Stimulated activated naive B cell treated with anti-CD40 and anti-IgM and Interleukin-4, amounts not matched to agents 10 μg/mL and 1 μg/mL and 100 μg/mL, for 72 hours (primary cell): ENCODE measurements at regions not wholly inside any gene's neighbourhood (a gene's known extent, or its start where the extent isn't known, plus 50 kb on each side); places are given as distances from the start of the nearest gene placed in this dataset.

Source experiments
- ATAC-seq, 2 donors: fragments of 150-1000 bp; cut with Tn5 transposase; replicated peaks; 2 replicates each; pipeline ENCODE4 v1.10.0; 2021; ENCODE audit warnings: moderate library complexity in 1 of 2
- DNase-seq: peaks from one replicate; pipeline ENCODE4 v3.0.0; 2021
- H3K27ac Mint-ChIP-seq: one replicate; pipeline ENCODE4 v1.8.0; 2022; ENCODE audit warnings: mild to moderate bottlenecking, mixed read lengths
- H3K27me3 Mint-ChIP-seq, 2 donors: one replicate each; pipeline ENCODE4 v1.8.0; 2022; ENCODE audit warnings: mixed read lengths in 2 of 2
- H3K36me3 Mint-ChIP-seq, 2 donors: one replicate each; pipeline ENCODE4 v1.8.0; 2022; ENCODE audit warnings: mixed read lengths in 2 of 2, mild to moderate bottlenecking in 1 of 2
- H3K4me1 Mint-ChIP-seq, 2 donors: one replicate each; pipeline ENCODE4 v1.8.0; 2022; ENCODE audit warnings: mixed read lengths in 2 of 2, mild to moderate bottlenecking in 1 of 2
- H3K4me3 Mint-ChIP-seq, 2 donors: one replicate each; pipeline ENCODE4 v1.8.0; 2022; ENCODE audit warnings: mild to moderate bottlenecking in 2 of 2, mixed read lengths in 2 of 2, moderate library complexity in 1 of 2
- H3K9me3 Mint-ChIP-seq, 2 donors: one replicate each; pipeline ENCODE4 v1.8.0; 2022; ENCODE audit warnings: mixed read lengths in 2 of 2, mild to moderate bottlenecking in 1 of 2

DNA sequence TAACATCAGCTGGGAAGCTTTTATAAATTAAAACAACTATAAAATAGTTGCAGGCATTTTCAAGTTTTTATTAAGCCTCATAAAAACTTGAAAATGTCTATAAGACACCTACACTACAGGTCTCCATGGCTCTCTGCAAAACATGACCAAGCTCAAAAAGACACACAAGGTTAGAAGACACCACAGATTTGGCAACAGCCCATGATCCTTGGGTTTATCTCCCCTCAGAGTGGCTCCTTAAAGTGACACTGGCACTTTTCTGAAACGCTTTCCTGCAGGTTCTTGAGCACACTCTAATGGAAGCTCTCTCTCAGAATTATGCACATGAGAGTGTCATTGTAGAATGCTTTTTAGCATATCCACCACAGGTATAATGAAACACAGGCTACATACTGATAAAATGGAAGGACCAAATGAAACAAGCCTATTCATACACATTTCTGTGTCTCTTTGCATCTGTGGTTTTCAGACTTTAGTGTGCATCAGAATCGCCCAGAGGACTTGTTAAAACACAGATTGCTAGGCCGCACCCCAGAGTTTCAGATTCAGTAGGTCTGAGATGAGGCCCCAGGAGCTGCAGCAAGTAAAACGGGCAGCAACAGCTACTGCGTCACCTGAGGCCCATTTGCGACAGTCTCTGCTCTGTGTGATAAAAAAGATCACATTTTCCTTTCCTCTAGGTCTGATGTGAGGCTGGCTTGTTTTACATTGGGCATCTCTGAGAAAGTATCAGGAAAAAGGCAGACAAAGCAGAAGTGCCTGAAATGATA lies 75.0 kb upstream of the WSB1 start:
- no peaks in the 10 kb centered on the region for H3K27me3 Mint-ChIP-seq
- peaks cover 13 to 15% of the 10 kb centered on the region in 2 donors for H3K9me3 Mint-ChIP-seq
- DNase-seq (no peak), ATAC-seq (peak in 1 of 2 donors; percentile 12)
- peaks cover 9 to 25% of the 10 kb centered on the region in 2 donors for H3K36me3 Mint-ChIP-seq
- H3K27ac Mint-ChIP-seq: peak overlapping the region; percentile 100
- peaks cover 28 to 44% of the 10 kb centered on the region in 2 donors for H3K4me1 Mint-ChIP-seq
- no peak overlapping the region for H3K4me3 Mint-ChIP-seq

DNA sequence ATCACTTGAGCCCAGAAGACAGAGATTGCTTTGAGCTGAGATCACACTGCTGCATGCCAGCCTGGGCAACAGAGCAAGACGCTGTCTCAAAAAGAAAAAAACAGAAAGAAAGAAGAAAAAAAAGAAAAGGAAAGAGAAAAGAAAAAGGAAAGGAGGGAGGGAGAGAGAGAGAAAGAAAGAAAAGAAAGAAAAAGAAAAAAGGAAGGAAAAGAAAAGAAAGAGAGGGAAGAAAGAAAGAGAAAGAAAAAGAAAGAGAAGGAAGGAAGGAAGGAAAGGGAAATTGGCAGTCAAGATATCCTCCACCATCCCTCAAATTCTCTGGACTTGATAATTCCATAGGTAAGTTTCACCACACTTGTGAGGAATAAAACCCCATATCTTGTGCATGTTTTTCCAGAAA lies 71.4 kb upstream of the WSB1 start:
- Mint-ChIP-seq H3K27me3 (no peaks in the 10 kb centered on the region), H3K9me3 (peaks cover 2 to 7% of the 10 kb centered on the region in 2 donors), H3K27ac (no peak overlapping the region), H3K36me3 (peaks cover 1 to 10% of the 10 kb centered on the region in 2 donors), H3K4me1 (peaks cover 12 to 18% of the 10 kb centered on the region in 2 donors), H3K4me3 (no peak overlapping the region)
- no peak for ATAC-seq
- no peak for DNase-seq

DNA sequence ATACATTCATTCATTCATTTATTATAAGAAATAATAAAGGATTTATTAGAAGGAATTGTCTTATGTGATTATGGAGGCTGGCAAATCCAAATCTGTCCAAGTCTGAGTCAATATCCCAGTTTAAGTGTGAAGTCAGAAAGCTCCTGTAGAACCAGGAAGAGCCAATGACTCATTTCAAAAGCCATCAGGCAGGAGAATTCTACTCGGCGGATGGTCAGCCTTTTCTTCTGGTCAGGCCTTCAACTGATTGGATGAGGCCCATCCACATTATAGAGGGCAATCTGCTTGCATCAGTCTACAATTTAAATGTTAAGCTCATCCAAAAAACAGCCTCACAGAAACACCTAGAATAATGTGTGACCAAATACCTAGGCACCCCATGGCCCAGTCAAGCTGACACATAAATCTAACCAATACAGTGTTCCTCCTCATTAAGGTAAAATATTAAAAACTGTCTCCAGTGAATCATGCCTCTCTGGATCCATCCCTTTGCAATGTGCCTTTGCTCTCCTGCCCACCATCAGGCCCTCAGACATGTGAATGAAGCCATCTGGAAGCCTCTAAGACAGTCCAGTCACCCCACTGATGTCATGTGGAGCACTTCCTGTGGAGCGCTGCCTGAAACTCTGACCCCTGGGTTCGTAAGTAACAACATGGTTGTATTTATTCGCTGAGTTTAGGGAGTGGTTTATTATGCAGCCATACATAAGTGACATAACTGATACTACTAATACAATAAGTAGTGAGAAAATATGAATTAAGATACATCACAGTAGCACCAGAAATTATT lies 69.2 kb upstream of the WSB1 start:
- H3K27ac Mint-ChIP-seq: no peak overlapping the region
- H3K36me3 Mint-ChIP-seq: peaks cover 0 to 3% of the 10 kb centered on the region in 2 donors

DNA sequence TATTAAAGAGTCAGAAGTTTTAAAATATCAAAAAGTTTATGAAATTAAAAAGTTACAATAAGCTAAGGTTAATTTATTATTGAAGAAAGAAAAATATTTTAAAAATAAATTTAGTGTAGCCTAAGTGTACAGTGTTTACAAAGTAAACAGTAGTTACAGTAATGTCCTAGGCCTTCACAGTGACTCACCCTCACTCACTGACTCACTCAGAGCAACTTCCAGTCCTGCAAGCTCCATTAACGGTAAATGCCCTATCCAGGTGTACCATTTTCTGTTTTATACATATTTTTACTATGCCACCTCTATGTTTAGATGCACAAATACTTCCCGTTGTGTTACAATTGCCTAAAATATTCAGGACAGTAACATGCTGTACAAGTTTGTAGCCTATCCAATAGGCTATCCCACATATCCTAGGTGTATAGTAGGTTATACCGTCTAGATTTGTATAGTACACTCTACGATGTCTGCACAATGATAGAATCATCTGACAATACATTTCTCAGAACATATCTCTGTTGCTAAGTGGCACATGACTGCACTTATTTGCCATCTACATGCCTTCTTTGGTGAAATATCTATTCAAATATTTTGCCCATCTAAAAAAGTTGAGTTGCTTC lies 67.2 kb upstream of the WSB1 start:
- DNase-seq: no peak
- H3K4me3 Mint-ChIP-seq: no peak overlapping the region
- no peaks in the 10 kb centered on the region for H3K27me3 Mint-ChIP-seq
- H3K36me3 Mint-ChIP-seq: peaks cover 0 to 3% of the 10 kb centered on the region in 2 donors
- peaks cover 2 to 4% of the 10 kb centered on the region in 2 donors for H3K9me3 Mint-ChIP-seq
- H3K27ac Mint-ChIP-seq: no peak overlapping the region
- peaks cover 0 to under 1% of the 10 kb centered on the region in 2 donors for H3K4me1 Mint-ChIP-seq
- no peak for ATAC-seq

More for the DNA sequence above, 69.2 kb upstream of the WSB1 start:
- no peaks in the 10 kb centered on the region for H3K27me3 Mint-ChIP-seq
- H3K9me3 Mint-ChIP-seq: peaks cover 2 to 4% of the 10 kb centered on the region in 2 donors
- no peak overlapping the region for H3K4me3 Mint-ChIP-seq
- DNase-seq (no peak), ATAC-seq (no peak)
- no peaks in the 10 kb centered on the region for H3K4me1 Mint-ChIP-seq

DNA sequence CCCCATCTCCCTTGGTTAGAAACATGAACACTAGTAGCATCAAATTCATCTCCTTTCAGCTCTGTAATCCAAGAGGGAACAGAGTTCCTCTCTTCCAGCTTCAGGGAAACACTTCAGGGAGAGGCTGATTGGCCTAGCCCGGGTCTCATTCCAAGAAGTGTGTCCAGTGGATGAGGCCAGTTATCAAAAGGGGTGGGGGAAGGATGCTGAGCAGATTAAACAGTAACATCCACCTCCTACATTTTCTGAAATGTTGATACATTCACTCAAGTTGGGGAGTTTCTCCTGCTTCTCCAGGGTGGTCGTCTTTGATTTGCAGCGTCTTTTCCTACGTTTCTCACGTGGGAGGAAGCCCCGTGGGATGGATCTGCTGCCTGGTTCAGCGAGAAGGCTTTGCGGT lies 62.9 kb upstream of the WSB1 start:
- Mint-ChIP-seq H3K9me3 (peaks cover 5 to 7% of the 10 kb centered on the region in 2 donors), H3K27me3 (no peaks in the 10 kb centered on the region), H3K27ac (no peak overlapping the region), H3K36me3 (peaks cover 0 to 4% of the 10 kb centered on the region in 2 donors), H3K4me3 (no peak overlapping the region), H3K4me1 (peaks cover 12 to 13% of the 10 kb centered on the region in 2 donors)
- ATAC-seq (no peak), DNase-seq (no peak)

DNA sequence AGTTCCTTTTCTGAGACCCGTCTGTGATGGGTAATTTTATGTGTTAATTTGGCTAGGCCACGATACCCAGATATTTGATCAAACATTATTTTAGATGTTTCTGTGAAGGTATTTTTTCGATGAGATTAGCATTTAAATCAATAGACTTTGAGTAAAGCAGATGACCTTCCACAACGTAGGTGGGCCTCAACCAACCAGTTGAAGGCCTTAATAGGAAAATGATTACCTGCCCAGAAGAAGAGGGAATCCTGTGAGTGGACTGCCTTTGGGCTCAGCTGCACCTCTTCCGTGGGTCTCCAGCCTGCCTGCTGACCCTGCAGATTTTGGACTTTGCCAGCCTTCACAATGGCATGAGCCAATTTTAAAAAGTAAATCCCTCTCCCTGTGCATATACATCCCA lies 61.6 kb upstream of the WSB1 start:
- H3K27me3 Mint-ChIP-seq: no peaks in the 10 kb centered on the region

DNA sequence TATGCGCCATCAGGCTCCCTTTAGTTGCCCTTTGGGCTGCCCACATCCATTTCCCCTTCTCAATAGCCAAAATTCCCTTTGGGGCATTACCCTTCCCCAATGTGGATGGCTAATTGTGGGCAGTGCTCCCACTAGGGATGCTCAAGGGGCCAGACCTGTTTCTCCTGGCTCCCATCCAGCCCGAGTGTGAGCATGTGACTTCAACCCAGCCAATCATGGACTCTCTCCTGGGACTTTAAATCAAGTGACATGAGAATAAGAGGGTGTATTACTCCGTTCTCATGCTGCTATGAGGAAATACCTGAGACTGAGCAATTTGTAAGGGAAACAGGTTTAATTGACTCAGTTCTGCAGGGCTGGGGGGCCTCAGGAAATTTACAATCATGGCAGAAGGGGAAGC lies 60.9 kb upstream of the WSB1 start:
- Mint-ChIP-seq H3K27me3 (no peaks in the 10 kb centered on the region), H3K4me3 (peak overlapping the region in 1 of 2 donors; percentile 50), H3K4me1 (peaks cover 13 to 24% of the 10 kb centered on the region in 2 donors), H3K9me3 (peaks cover 5 to 7% of the 10 kb centered on the region in 2 donors), H3K27ac (peak overlapping the region; percentile 16), H3K36me3 (peaks cover 0 to 4% of the 10 kb centered on the region in 2 donors)
- DNase-seq (no peak), ATAC-seq (peak in 1 of 2 donors; percentile 19)

More for the DNA sequence above, 61.6 kb upstream of the WSB1 start:
- DNase-seq: no peak
- Mint-ChIP-seq H3K27ac (no peak overlapping the region), H3K4me3 (no peak overlapping the region), H3K9me3 (peaks cover 5 to 7% of the 10 kb centered on the region in 2 donors), H3K4me1 (peaks cover 12 to 20% of the 10 kb centered on the region in 2 donors), H3K36me3 (peaks cover 0 to 4% of the 10 kb centered on the region in 2 donors)
- no peak for ATAC-seq

DNA sequence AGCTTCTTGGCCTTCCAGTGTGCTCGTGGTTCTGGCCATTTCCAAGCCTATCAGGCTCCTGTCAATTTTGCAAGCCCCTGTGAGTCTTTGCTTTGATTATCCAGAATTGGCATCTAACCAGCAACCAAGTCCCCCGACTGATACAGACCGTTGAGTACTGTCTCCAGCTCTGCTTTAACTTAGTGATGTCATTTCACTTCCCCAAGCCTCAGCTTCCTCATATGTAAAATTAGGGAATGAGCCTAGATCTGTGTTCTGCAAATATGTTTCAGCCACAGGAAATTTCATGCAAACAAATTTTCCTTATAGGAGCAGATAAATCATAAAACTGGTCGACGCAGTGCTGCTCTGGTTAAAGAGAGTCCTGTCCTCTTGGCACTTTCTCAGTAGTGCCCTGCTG lies 60.1 kb upstream of the WSB1 start:
- no peak for ATAC-seq
- no peak overlapping the region for H3K27ac Mint-ChIP-seq

DNA sequence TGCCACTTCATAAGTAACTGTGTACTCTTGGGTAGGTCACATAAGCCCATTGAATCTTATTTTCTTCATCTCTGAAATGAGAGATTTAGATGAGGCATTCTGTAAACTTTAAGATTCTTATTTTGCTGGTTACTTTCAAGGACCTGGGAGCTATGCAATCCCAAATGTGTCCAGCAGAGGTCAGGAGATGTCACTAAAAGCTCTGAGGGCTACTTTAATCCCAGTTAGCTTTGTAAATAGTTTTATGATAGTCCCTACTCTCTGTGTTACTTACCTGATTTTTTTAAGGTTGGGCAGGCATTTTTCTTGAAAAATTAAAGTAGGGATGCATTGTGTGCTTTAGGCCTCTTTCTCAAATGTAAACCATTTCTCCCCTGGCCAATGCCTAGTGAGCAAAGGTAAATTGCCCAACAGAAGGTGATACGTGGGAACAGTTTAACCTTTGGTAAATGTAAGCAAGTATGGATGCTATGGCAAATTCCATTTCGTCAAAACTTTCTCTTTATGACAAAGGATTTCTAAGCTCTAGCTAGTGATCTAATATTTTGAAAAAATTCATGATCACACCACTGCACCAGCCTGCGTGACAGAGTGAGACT lies 57.1 kb upstream of the WSB1 start:
- Mint-ChIP-seq H3K4me1 (peaks cover 37 to 61% of the 10 kb centered on the region in 2 donors), H3K36me3 (peaks cover 0 to 4% of the 10 kb centered on the region in 2 donors), H3K9me3 (peaks cover 5 to 7% of the 10 kb centered on the region in 2 donors), H3K27me3 (no peaks in the 10 kb centered on the region), H3K4me3 (no peak overlapping the region), H3K27ac (no peak overlapping the region)
- ATAC-seq (no peak), DNase-seq (peak; percentile 39)

More for the DNA sequence above, 60.1 kb upstream of the WSB1 start:
- H3K27me3 Mint-ChIP-seq: no peaks in the 10 kb centered on the region
- no peak overlapping the region for H3K4me3 Mint-ChIP-seq
- H3K4me1 Mint-ChIP-seq: peaks cover 17 to 31% of the 10 kb centered on the region in 2 donors
- no peak for DNase-seq
- peaks cover 0 to 4% of the 10 kb centered on the region in 2 donors for H3K36me3 Mint-ChIP-seq
- peaks cover 5 to 7% of the 10 kb centered on the region in 2 donors for H3K9me3 Mint-ChIP-seq

DNA sequence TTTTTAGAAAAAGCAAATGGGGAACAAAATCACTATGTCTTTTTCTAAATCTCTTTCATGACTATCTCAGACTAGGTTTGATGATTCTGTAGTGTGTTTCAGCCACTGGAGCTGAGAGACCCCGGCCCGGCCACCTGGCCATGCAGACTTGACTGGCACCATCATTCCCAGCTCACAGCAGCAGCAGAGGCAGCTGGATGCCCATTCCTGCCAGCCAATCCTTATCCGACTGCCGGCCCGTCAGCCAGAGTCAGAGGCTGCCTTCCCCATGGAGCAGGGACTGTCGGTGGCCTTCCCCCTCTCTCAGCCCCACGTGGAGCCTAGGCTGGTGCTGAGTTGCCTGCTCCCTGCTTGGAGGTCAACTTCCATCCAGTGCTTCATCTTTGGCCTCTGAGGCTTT lies 56.0 kb upstream of the WSB1 start:
- DNase-seq (no peak), ATAC-seq (no peak)
- Mint-ChIP-seq H3K27ac (peak overlapping the region; percentile 16), H3K27me3 (no peaks in the 10 kb centered on the region), H3K4me3 (no peak overlapping the region), H3K9me3 (peaks cover 4 to 7% of the 10 kb centered on the region in 2 donors), H3K4me1 (peaks cover 36 to 66% of the 10 kb centered on the region in 2 donors), H3K36me3 (peaks cover 0 to 4% of the 10 kb centered on the region in 2 donors)

DNA sequence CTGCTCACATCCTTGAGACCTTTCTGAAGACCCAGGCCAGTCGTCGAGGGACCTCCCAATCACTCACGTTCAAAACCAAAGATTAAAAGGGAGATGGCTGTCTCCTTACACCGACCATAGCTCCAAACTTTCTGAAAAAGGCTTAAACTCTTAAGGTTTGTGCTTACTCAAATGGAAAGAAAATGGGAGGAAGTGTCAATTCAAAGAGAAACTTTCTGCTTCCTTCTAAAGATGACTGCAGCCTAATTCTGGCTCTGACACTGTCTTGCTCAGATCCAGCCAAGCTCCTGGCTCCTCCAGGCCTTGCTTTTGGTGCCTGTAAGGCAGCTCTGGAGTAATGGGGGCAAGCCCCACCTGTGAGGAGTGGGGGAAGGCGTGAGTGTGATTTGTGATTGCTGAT lies 54.9 kb upstream of the WSB1 start:
- H3K4me1 Mint-ChIP-seq: peaks cover 28 to 56% of the 10 kb centered on the region in 2 donors
- H3K9me3 Mint-ChIP-seq: no peaks in the 10 kb centered on the region
- no peak overlapping the region for H3K27ac Mint-ChIP-seq
- peak overlapping the region; percentile 56 to 66 for H3K4me3 Mint-ChIP-seq
- peak; percentile 41 for DNase-seq
- H3K27me3 Mint-ChIP-seq: no peaks in the 10 kb centered on the region
- H3K36me3 Mint-ChIP-seq: no peaks in the 10 kb centered on the region
- ATAC-seq: peak; percentile 77

DNA sequence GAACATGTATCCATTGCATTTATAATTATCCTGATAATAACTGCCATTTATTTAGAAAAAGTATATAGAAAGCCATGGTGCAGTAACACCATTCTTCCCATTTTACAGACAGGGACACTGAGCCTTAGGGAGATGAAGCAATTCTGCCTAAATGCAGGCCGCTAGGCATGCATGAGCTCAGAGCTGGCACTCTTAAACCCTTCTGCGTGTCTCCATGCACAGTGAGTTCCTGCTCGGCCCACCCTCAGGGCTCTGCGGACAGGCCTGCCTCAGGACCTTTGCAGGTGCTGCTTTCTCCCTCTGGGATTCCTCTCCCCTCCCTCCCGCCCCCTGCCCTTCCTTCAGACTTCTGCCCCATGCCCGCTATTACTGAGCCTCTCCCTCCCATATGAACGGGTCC lies 54.3 kb upstream of the WSB1 start:
- H3K36me3 Mint-ChIP-seq: no peaks in the 10 kb centered on the region
- ATAC-seq: no peak
- H3K4me1 Mint-ChIP-seq: peaks cover 29 to 58% of the 10 kb centered on the region in 2 donors
- peak overlapping the region in 1 of 2 donors; percentile 37 for H3K4me3 Mint-ChIP-seq
- H3K27ac Mint-ChIP-seq: peak overlapping the region; percentile 39
- no peaks in the 10 kb centered on the region for H3K27me3 Mint-ChIP-seq
- no peaks in the 10 kb centered on the region for H3K9me3 Mint-ChIP-seq
- no peak for DNase-seq

DNA sequence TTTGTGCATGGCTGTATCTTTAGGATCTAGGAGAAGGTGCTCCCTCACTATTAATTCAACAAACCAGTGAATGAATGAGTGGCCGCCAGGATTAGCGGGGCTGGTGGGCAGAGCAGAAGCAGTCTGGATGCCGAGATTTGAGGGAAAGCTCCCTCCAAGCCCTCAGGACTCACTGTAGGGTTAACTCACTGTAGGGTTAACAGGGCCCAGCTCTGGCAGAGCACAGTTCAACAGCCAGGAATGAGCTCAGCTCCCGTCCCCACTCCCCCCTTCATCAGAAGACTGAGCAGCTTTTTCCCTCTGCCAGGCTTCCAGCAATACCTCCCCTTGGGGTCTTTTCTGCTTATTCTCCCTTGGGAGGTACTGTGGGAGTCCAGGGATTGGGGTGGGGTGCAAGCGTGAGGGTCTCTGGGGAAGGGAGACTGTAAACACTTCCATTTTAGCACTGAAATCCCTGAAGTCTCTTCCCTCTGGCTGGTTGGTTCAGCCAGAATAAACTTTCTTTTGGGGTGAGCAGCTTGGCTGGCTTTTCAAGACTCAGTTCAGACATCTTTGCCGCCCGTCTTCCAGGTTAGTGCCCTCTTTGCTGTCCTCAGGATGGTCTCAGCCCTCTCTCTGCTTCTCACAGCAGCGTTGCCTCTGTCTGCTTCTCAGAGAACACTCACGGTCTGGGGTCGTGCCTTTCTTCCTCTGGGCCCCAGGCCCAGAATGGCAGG lies 53.7 kb upstream of the WSB1 start:
- Mint-ChIP-seq H3K9me3 (no peaks in the 10 kb centered on the region), H3K27ac (peak overlapping the region; percentile 39), H3K27me3 (no peaks in the 10 kb centered on the region), H3K4me1 (peaks cover 35 to 65% of the 10 kb centered on the region in 2 donors), H3K36me3 (no peaks in the 10 kb centered on the region), H3K4me3 (peak overlapping the region; percentile 37)
- ATAC-seq (no peak), DNase-seq (no peak)
